Liver (tissue), 8 donors: ENCODE measurements at regions not wholly inside any gene's neighbourhood (a gene's known extent, or its start where the extent isn't known, plus 50 kb on each side); places are given as distances from the start of the nearest gene placed in this dataset.

ENCODE experiments used
- DNase-seq: peaks from one replicate; pipeline ENCODE4 v3.0.0-alpha.2; 2017; ENCODE audit warnings: low spot score
- H3K27ac ChIP-seq, 2 donors: one replicate each; pipeline ENCODE4 v1.7.0; 2013; ENCODE audit warnings: inconsistent platforms in 2 of 2, low read length in 2 of 2, control low read depth in 1 of 2, low read depth in 1 of 2, mild to moderate bottlenecking in 1 of 2
- H3K27me3 ChIP-seq, 4 donors: one replicate each; pipeline versions ENCODE4 v1.6.1 to v1.7.0; 2013; ENCODE audit warnings: low read length in 3 of 4, inconsistent platforms in 1 of 4, mild to moderate bottlenecking in 1 of 4, moderate library complexity in 1 of 4; ENCODE audit not compliant: control insufficient read depth in 4 of 4, insufficient read depth in 4 of 4
- H3K36me3 ChIP-seq, 4 donors: one replicate each; pipeline versions ENCODE4 v1.6.1 to v1.7.0; 2013; ENCODE audit warnings: low read length in 3 of 4, mild to moderate bottlenecking in 3 of 4, low read depth in 1 of 4, moderate library complexity in 1 of 4; ENCODE audit not compliant: control insufficient read depth in 4 of 4, insufficient read depth in 3 of 4
- H3K4me1 ChIP-seq, 4 donors: one replicate each; pipeline versions ENCODE4 v1.6.1 to v1.7.0; 2013; ENCODE audit warnings: low read length in 3 of 4, mild to moderate bottlenecking in 3 of 4, moderate library complexity in 1 of 4; ENCODE audit not compliant: control insufficient read depth in 4 of 4, insufficient read depth in 4 of 4
- H3K4me3 ChIP-seq, 3 donors: one replicate each; pipeline versions ENCODE4 v1.6.1 to v1.7.0; 2013; ENCODE audit warnings: low read length in 3 of 3, control low read depth in 1 of 3, low read depth in 1 of 3, mild to moderate bottlenecking in 1 of 3
- H3K9ac ChIP-seq, 2 donors: one replicate each; pipeline ENCODE4 v1.7.0; 2013; ENCODE audit warnings: low read length in 2 of 2, mild to moderate bottlenecking in 2 of 2, moderate library complexity in 2 of 2, control low read depth in 1 of 2, low read depth in 1 of 2
- H3K9me3 ChIP-seq, 4 donors: one replicate each; pipeline versions ENCODE4 v1.6.1 to v1.7.0; 2013; ENCODE audit warnings: low read length in 3 of 4; ENCODE audit not compliant: control insufficient read depth in 4 of 4
- ATF3 ChIP-seq: IDR thresholded peaks from 2 replicates; pipeline ENCODE4 v1.6.1; 2016; ENCODE audit warnings: antibody characterized with exemption
- CTCF ChIP-seq: fragments of 150-350 bp; IDR thresholded peaks from 2 replicates; pipeline ENCODE4 v1.5.1; 2017; ENCODE audit warnings: improper control_type of control experiment, low read depth, low read length; ENCODE audit not compliant: missing input control
- EGR1 ChIP-seq, 2 donors: IDR thresholded peaks; 2 replicates each; pipeline ENCODE4 v1.6.1; 2016 to 2018; ENCODE audit warnings: antibody characterized with exemption in 2 of 2, low read depth in 2 of 2
- FOXA1 ChIP-seq: IDR thresholded peaks from 2 replicates; pipeline ENCODE4 v1.6.1; 2016; ENCODE audit warnings: antibody characterized with exemption
- FOXA2 ChIP-seq: IDR thresholded peaks from 2 replicates; pipeline ENCODE4 v1.6.1; 2016; ENCODE audit warnings: antibody characterized with exemption
- GABPA ChIP-seq, 2 donors: IDR thresholded peaks in 1 of 2; conservative IDR thresholded peaks in 1 of 2; 2 replicates each; pipeline ENCODE4 v1.6.1; 2016; ENCODE audit warnings: antibody characterized with exemption in 2 of 2, mild to moderate bottlenecking in 1 of 2, moderate library complexity in 1 of 2
- HNF4A ChIP-seq, 2 donors: conservative IDR thresholded peaks; 2 replicates each; pipeline ENCODE4 v1.6.1; 2016; ENCODE audit warnings: antibody characterized with exemption in 2 of 2, mild to moderate bottlenecking in 2 of 2
- HNF4G ChIP-seq: IDR thresholded peaks from 2 replicates; pipeline ENCODE4 v1.6.1; 2016; ENCODE audit warnings: antibody characterized with exemption
- JUND ChIP-seq, 2 donors: IDR thresholded peaks; 2 replicates each; pipeline ENCODE4 v1.6.1; 2016; ENCODE audit warnings: antibody characterized with exemption in 2 of 2
- NR2F2 ChIP-seq: IDR thresholded peaks from 2 replicates; pipeline ENCODE4 v1.6.1; 2016; ENCODE audit warnings: antibody characterized with exemption
- RAD21 ChIP-seq, 2 donors: IDR thresholded peaks; 2 replicates each; pipeline ENCODE4 v1.6.1; 2016; ENCODE audit warnings: antibody characterized with exemption in 2 of 2, mild to moderate bottlenecking in 2 of 2
- REST ChIP-seq: IDR thresholded peaks from 2 replicates; pipeline ENCODE4 v1.6.1; 2016; ENCODE audit warnings: antibody characterized with exemption, mild to moderate bottlenecking
- RXRA ChIP-seq, 2 donors: IDR thresholded peaks; 2 replicates each; pipeline ENCODE4 v1.6.1; 2017 to 2018; ENCODE audit warnings: antibody characterized with exemption in 2 of 2, mild to moderate bottlenecking in 1 of 2
- SP1 ChIP-seq: IDR thresholded peaks from 2 replicates; pipeline ENCODE4 v1.6.1; 2018; ENCODE audit warnings: antibody characterized with exemption, mild to moderate bottlenecking
- TAF1 ChIP-seq: conservative IDR thresholded peaks from 2 replicates; pipeline ENCODE4 v1.6.1; 2016; ENCODE audit warnings: antibody characterized with exemption, mild to moderate bottlenecking
- YY1 ChIP-seq: IDR thresholded peaks from 2 replicates; pipeline ENCODE4 v1.6.1; 2016; ENCODE audit warnings: antibody characterized with exemption, mild to moderate bottlenecking
- ZBTB33 ChIP-seq: IDR thresholded peaks from 2 replicates; pipeline ENCODE4 v1.6.1; 2016; ENCODE audit warnings: antibody characterized with exemption
- WGBS: extraction: QIAGEN DNeasy Blood & Tissue Kit; methylation state at CpG from one replicate; pipeline ENCODE4 v1.1.7; 2013; 5-methylcytosine and 5-hydroxymethylcytosine counted together
- TF ChIP-seq, protein P1 (sequence below): IDR thresholded peaks from 2 replicates; pipeline ENCODE4 v1.6.1; 2016; ENCODE audit warnings: antibody characterized with exemption
- donor health status: healthy.
- donor health status: healthy.
- donor health status: healthy.
- donor health status: healthy.
- donor health status: healthy.

- Histone ChIP-seq H3K4me3 (no peak overlapping the region), H3K36me3 (no peaks in the 10 kb centered on the region), H3K27me3 (no peaks in the 10 kb centered on the region), H3K27ac (no peak overlapping the region), H3K9ac (no peak overlapping the region), H3K4me1 (peaks cover 14 to 57% (median 44%) of the 10 kb centered on the region in 4 donors), H3K9me3 (no peaks in the 10 kb centered on the region)
- TF ChIP-seq FOXA1: no peak
- no peak for TF ChIP-seq RXRA (IDR thresholded peaks at IDR 0.05)
- TF ChIP-seq NR2F2: no peak
- TF ChIP-seq HNF4G: no peak
- TF ChIP-seq GABPA (IDR thresholded peaks at IDR 0.05 in 1 of 2, conservative IDR thresholded peaks at IDR 0.05 in 1 of 2): no peak
- TF ChIP-seq REST: no peak
- no peak for TF ChIP-seq JUND (IDR thresholded peaks at IDR 0.05)
- no peak for TF ChIP-seq ATF3
- TF ChIP-seq EGR1 (IDR thresholded peaks at IDR 0.05; ENCODE audit: low read depth in 2 of 2): no peak
- no peak for TF ChIP-seq CTCF
- no peak for TF ChIP-seq FOXA2
- no peak for TF ChIP-seq SP1
- no peak for TF ChIP-seq ZBTB33
- no peak for TF ChIP-seq HNF4A (conservative IDR thresholded peaks at IDR 0.05)
- no peak for TF ChIP-seq RAD21 (IDR thresholded peaks at IDR 0.05)
- TF ChIP-seq YY1: no peak
- no peak for TF ChIP-seq TAF1
- TF ChIP-seq, protein P1, sequence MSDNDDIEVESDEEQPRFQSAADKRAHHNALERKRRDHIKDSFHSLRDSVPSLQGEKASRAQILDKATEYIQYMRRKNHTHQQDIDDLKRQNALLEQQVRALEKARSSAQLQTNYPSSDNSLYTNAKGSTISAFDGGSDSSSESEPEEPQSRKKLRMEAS: no peak
- no peak for DNase-seq
- WGBS: 84% methylated on average over 3 of the region's 3 CpGs
Measured at GRCh38 chr2:234867882-234868285, 83.9 kb upstream of the SH3BP4 start.
